ENCODE measurements at regions not wholly inside any gene's neighbourhood (a gene's known extent, or its start where the extent isn't known, plus 50 kb on each side); places are given as distances from the start of the nearest gene placed in this dataset.
"Not testable (repeated sequence)": the region's sequence is repeated elsewhere in the genome, so short reads cannot be mapped to it uniquely, and the experiment has no call there.

DNA sequence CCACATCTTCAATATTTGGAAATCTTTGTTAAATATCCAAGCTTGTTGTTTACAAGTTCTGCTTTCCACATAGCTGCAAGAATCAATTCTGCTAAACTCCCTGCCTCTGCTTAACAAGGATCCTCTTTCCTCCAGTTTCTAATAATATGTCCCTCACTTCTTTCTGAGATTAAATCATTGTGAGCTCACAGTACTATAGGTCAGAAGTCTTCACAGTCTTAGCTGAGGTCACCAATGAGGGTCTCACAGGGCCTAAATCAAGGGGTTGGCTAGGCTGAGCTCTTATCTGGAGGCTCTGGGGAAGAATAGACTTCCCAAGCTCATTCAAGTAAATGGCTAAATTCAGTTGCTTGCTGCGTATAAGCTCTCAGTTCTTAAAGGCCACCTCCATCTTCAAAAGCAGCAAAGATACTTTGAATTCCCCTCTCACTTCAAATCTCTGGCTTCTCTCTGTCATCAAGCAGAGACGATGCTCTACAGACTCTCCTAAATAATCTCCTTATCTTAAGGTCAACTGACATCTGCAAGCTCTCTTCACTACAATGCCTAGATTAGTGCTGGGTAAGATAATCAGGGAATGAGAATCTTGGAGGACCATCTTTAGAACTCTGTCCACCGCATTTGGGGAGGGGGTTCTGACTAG is 175.3 kb downstream of the PLPPR4 start:
- H3K27ac ChIP-seq (ENCODE audit: low read depth, low read length): no peak overlapping the region
- DNase-seq (no peak), ATAC-seq (no peak)
- Mint-ChIP-seq H3K27me3 (peaks cover 0 to 4% (median 0%) of the 10 kb centered on the region in 5 donors), H3K4me3 (no peak overlapping the region), H3K4me1 (peaks cover 0 to 10% (median 5%) of the 10 kb centered on the region in 7 donors), H3K36me3 (no peaks in the 10 kb centered on the region), H3K9me3 (peaks cover 0 to 2% (median 0%) of the 10 kb centered on the region in 11 donors), H3K27ac (no peak overlapping the region)
- no peaks in the 10 kb centered on the region for H3K4me1 ChIP-seq (ENCODE audit: control insufficient read depth in 2 of 2, insufficient read depth in 2 of 2, low read length in 2 of 2)
- ChIA-PET CTCF (no interaction called here), POLR2A (no interaction called here)
- H3K27me3 ChIP-seq (ENCODE audit: control insufficient read depth in 2 of 2, insufficient read depth in 2 of 2, low read length in 2 of 2): no peaks in the 10 kb centered on the region
- H3K9me3 ChIP-seq (ENCODE audit: control insufficient read depth in 2 of 3, low read length in 3 of 3): no peaks in the 10 kb centered on the region
- no peak overlapping the region for H3K4me3 ChIP-seq (ENCODE audit: low read length)
- H3K36me3 ChIP-seq (ENCODE audit: control insufficient read depth in 2 of 3, insufficient read depth in 3 of 3, low read length in 3 of 3): no peaks in the 10 kb centered on the region
- intact Hi-C loops (cut with micrococcal nuclease): no loop called here

GRCh38 chr1:99441299-99442095 is 177.2 kb downstream of the PLPPR4 start:
- intact Hi-C loops (cut with micrococcal nuclease): no loop called here
- DNase-seq (no peak), ATAC-seq (peak; percentile 24)
- H3K27me3 ChIP-seq (ENCODE audit: control insufficient read depth in 2 of 2, insufficient read depth in 2 of 2, low read length in 2 of 2): no peaks in the 10 kb centered on the region
- H3K4me3 Mint-ChIP-seq: peak overlapping the region in 1 of 10 donors; percentile 5
- peaks cover 0 to 6% (median 0%) of the 10 kb centered on the region in 5 donors for H3K27me3 Mint-ChIP-seq
- CTCF ChIA-PET: interaction anchor here (0.7 kb wide), 1 partner anchor 25 kb away, joined by 3 read pairs; no protein-coding TSS in a partner anchor
- H3K4me1 Mint-ChIP-seq: peaks cover 0 to 10% (median 5%) of the 10 kb centered on the region in 7 donors
- no peak overlapping the region for H3K27ac Mint-ChIP-seq
- H3K4me1 ChIP-seq (ENCODE audit: control insufficient read depth in 2 of 2, insufficient read depth in 2 of 2, low read length in 2 of 2): no peaks in the 10 kb centered on the region
- H3K36me3 ChIP-seq (ENCODE audit: control insufficient read depth in 2 of 3, insufficient read depth in 3 of 3, low read length in 3 of 3): no peaks in the 10 kb centered on the region
- H3K27ac ChIP-seq (ENCODE audit: low read depth, low read length): no peak overlapping the region
- no peaks in the 10 kb centered on the region for H3K36me3 Mint-ChIP-seq
- POLR2A ChIA-PET: no interaction called here
- no peak overlapping the region for H3K4me3 ChIP-seq (ENCODE audit: low read length)
- no peaks in the 10 kb centered on the region for H3K9me3 ChIP-seq (ENCODE audit: control insufficient read depth in 2 of 3, low read length in 3 of 3)
- peaks cover 0 to 1% (median 0%) of the 10 kb centered on the region in 11 donors for H3K9me3 Mint-ChIP-seq

DNA sequence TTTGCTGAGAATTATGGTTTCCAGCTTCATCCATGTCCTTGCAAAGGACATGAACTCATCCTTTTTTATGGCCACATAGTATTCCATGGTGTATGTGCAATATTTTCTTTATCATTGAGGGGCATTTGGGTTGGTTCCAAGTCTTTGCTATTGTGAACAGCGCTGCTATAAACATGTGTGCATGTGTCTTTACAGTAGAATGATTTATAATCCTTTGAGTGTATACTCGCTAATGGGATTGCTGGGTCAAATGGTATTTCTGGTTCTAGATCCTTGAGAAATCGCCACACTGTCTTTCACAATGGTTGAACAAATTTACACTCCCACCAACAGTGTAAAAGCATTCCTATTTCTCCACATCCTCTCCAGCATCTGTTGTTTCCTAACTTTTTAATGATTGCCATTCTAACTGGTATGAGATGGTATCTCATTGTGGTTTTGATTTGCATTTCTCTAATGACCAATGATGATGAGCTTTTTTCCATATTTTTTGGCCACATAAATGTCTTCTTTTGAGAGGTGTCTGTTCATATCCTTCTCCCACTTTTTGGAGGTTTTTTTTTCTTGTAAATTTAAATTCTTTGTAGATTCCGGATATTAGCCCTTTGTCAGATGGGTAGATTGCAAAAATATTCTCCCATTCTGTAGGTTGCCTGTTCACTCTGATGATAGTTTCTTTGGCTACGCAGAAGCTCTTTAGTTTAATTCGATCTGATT is 180.1 kb downstream of the PLPPR4 start:
- H3K27me3 ChIP-seq (ENCODE audit: control insufficient read depth in 2 of 2, insufficient read depth in 2 of 2, low read length in 2 of 2); H3K27ac ChIP-seq (ENCODE audit: low read depth, low read length); ATAC-seq; H3K4me3 ChIP-seq (ENCODE audit: low read length); H3K4me1 Mint-ChIP-seq; H3K9me3 Mint-ChIP-seq; H3K4me1 ChIP-seq (ENCODE audit: control insufficient read depth in 2 of 2, insufficient read depth in 2 of 2, low read length in 2 of 2); POLR2A ChIA-PET; DNase-seq; H3K27ac Mint-ChIP-seq; H3K36me3 ChIP-seq (ENCODE audit: control insufficient read depth in 2 of 3, insufficient read depth in 3 of 3, low read length in 3 of 3); H3K36me3 Mint-ChIP-seq; intact Hi-C loops (cut with micrococcal nuclease); H3K9me3 ChIP-seq (ENCODE audit: control insufficient read depth in 2 of 3, low read length in 3 of 3); H3K4me3 Mint-ChIP-seq: not testable (repeated sequence)
- CTCF ChIA-PET: interaction anchor here (0.6 kb wide), 1 partner anchor 260 kb away, joined by 3 read pairs; no protein-coding TSS in a partner anchor
- H3K27me3 Mint-ChIP-seq: peaks cover 0 to 16% (median 7%) of the 10 kb centered on the region in 5 donors

- no peaks in the 10 kb centered on the region for H3K36me3 ChIP-seq (ENCODE audit: control insufficient read depth in 2 of 3, insufficient read depth in 3 of 3, low read length in 3 of 3)
- H3K27me3 ChIP-seq (ENCODE audit: control insufficient read depth in 2 of 2, insufficient read depth in 2 of 2, low read length in 2 of 2): peaks cover 0 to 3% of the 10 kb centered on the region in 2 donors
- no peaks in the 10 kb centered on the region for H3K36me3 Mint-ChIP-seq
- POLR2A ChIA-PET: no interaction called here
- no peaks in the 10 kb centered on the region for H3K9me3 ChIP-seq (ENCODE audit: control insufficient read depth in 2 of 3, low read length in 3 of 3)
- intact Hi-C loops (cut with micrococcal nuclease): no loop called here
- H3K4me1 Mint-ChIP-seq: peaks cover 0 to 10% (median 5%) of the 10 kb centered on the region in 7 donors
- H3K9me3 Mint-ChIP-seq: peaks cover 0 to 1% (median 0%) of the 10 kb centered on the region in 11 donors
- H3K4me1 ChIP-seq (ENCODE audit: control insufficient read depth in 2 of 2, insufficient read depth in 2 of 2, low read length in 2 of 2): no peaks in the 10 kb centered on the region
- H3K27ac ChIP-seq (ENCODE audit: low read depth, low read length): no peak overlapping the region
- H3K27me3 Mint-ChIP-seq: peaks cover 2 to 16% (median 7%) of the 10 kb centered on the region in 5 donors
- ATAC-seq: no peak
- no peak overlapping the region for H3K4me3 ChIP-seq (ENCODE audit: low read length)
- DNase-seq: no peak
- no peak overlapping the region for H3K27ac Mint-ChIP-seq
- CTCF ChIA-PET: interaction anchor here (0.5 kb wide), 1 partner anchor 32 kb away, joined by 4 read pairs; no protein-coding TSS in a partner anchor
- no peak overlapping the region for H3K4me3 Mint-ChIP-seq
Measured at GRCh38 chr1:99445071-99445470, 180.8 kb downstream of the PLPPR4 start.

DNA sequence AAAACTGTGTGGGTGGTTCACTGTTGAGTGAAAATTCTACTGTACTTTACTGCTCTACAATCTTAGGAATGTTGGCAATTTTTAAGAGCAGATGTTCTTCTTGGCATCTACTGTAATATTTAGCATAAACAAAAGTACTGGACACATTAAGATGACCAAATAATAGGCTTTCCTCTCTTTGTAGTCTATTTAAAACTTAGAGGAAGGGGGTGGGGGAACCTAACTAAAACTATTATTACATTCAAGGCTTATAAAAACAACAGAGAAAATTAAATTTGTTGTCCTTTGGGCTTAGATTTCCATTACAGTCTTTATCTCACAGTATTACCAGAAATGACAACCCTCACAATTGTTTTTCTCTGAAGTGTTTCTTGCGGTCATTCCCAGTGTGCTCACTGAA is 181.2 kb downstream of the PLPPR4 start:
- H3K27me3 ChIP-seq (ENCODE audit: control insufficient read depth in 2 of 2, insufficient read depth in 2 of 2, low read length in 2 of 2): peaks cover 0 to 3% of the 10 kb centered on the region in 2 donors
- POLR2A ChIA-PET: no interaction called here
- H3K4me1 ChIP-seq (ENCODE audit: control insufficient read depth in 2 of 2, insufficient read depth in 2 of 2, low read length in 2 of 2): no peaks in the 10 kb centered on the region
- H3K27ac ChIP-seq (ENCODE audit: low read depth, low read length): no peak overlapping the region
- CTCF ChIA-PET: interaction anchor here (0.5 kb wide), 1 partner anchor 31 kb away, joined by 4 read pairs; no protein-coding TSS in a partner anchor
- no peaks in the 10 kb centered on the region for H3K36me3 ChIP-seq (ENCODE audit: control insufficient read depth in 2 of 3, insufficient read depth in 3 of 3, low read length in 3 of 3)
- intact Hi-C loops (cut with micrococcal nuclease): no loop called here
- no peak overlapping the region for H3K4me3 Mint-ChIP-seq
- H3K27ac Mint-ChIP-seq: no peak overlapping the region
- no peaks in the 10 kb centered on the region for H3K9me3 ChIP-seq (ENCODE audit: control insufficient read depth in 2 of 3, low read length in 3 of 3)
- DNase-seq (no peak), ATAC-seq (no peak)
- peaks cover 2 to 16% (median 7%) of the 10 kb centered on the region in 5 donors for H3K27me3 Mint-ChIP-seq
- no peaks in the 10 kb centered on the region for H3K36me3 Mint-ChIP-seq
- H3K4me1 Mint-ChIP-seq: peaks cover 0 to 10% (median 5%) of the 10 kb centered on the region in 7 donors
- H3K9me3 Mint-ChIP-seq: peaks cover 0 to 1% (median 0%) of the 10 kb centered on the region in 11 donors
- no peak overlapping the region for H3K4me3 ChIP-seq (ENCODE audit: low read length)

DNA sequence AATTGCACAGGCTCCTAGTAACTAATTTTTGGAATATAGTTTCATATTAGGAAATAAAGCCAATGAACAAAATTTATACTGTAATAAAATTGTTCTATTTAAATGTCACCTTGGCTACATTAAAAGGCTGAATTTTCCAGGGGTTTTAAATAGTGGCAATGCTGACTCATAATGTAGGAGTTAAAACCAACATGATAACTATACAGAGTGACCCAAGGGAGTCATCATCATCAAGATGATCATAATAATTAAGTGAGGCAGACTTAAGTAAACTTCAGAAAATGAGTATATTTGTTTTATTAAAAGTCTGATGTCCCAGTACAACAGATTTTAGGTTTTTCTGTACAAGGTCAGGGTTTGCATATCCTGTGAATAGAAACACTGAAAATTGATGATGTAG is 183.4 kb downstream of the PLPPR4 start:
- no peaks in the 10 kb centered on the region for H3K36me3 Mint-ChIP-seq
- peaks cover 0 to 3% of the 10 kb centered on the region in 2 donors for H3K27me3 ChIP-seq (ENCODE audit: control insufficient read depth in 2 of 2, insufficient read depth in 2 of 2, low read length in 2 of 2)
- intact Hi-C loops (cut with micrococcal nuclease): no loop called here
- H3K4me1 Mint-ChIP-seq: no peaks in the 10 kb centered on the region
- no peak for ATAC-seq
- H3K27ac ChIP-seq (ENCODE audit: low read depth, low read length): no peak overlapping the region
- no peaks in the 10 kb centered on the region for H3K9me3 ChIP-seq (ENCODE audit: control insufficient read depth in 2 of 3, low read length in 3 of 3)
- no peak overlapping the region for H3K4me3 ChIP-seq (ENCODE audit: low read length)
- H3K27ac Mint-ChIP-seq: no peak overlapping the region
- no peak for DNase-seq
- H3K27me3 Mint-ChIP-seq: peaks cover 2 to 16% (median 7%) of the 10 kb centered on the region in 5 donors
- ChIA-PET POLR2A (no interaction called here), CTCF (no interaction called here)
- no peaks in the 10 kb centered on the region for H3K36me3 ChIP-seq (ENCODE audit: control insufficient read depth in 2 of 3, insufficient read depth in 3 of 3, low read length in 3 of 3)
- H3K4me1 ChIP-seq (ENCODE audit: control insufficient read depth in 2 of 2, insufficient read depth in 2 of 2, low read length in 2 of 2): no peaks in the 10 kb centered on the region
- H3K4me3 Mint-ChIP-seq: no peak overlapping the region
- peaks cover 0 to 1% (median 0%) of the 10 kb centered on the region in 11 donors for H3K9me3 Mint-ChIP-seq
